GM18868 (cell line): ENCODE measurements at regions not wholly inside any gene's neighbourhood (a gene's known extent, or its start where the extent isn't known, plus 50 kb on each side); places are given as distances from the start of the nearest gene placed in this dataset.

Experiments
- ATAC-seq: cut with Tn5 transposase; IDR thresholded peaks from one replicate; pipeline ENCODE4 v1.9.1; 2021; ENCODE audit warnings: mild to moderate bottlenecking, moderate library complexity; ENCODE audit not compliant: unreplicated experiment

GRCh38 chr5:152271420-152271819 lies 133.7 kb downstream of the NMUR2 start:
- peak; percentile 66 for ATAC-seq

GRCh38 chr5:152270096-152270495 lies 135.0 kb downstream of the NMUR2 start:
- no peak for ATAC-seq

GRCh38 chr5:152269533-152269932 lies 135.5 kb downstream of the NMUR2 start:
- ATAC-seq, result no peak

GRCh38 chr5:152264645-152265254 lies 140.3 kb downstream of the NMUR2 start:
- ATAC-seq, result no peak

- ATAC-seq, result no peak
These were observed 142.4 kb downstream of the NMUR2 start for GRCh38 chr5:152262667-152263066.

DNA sequence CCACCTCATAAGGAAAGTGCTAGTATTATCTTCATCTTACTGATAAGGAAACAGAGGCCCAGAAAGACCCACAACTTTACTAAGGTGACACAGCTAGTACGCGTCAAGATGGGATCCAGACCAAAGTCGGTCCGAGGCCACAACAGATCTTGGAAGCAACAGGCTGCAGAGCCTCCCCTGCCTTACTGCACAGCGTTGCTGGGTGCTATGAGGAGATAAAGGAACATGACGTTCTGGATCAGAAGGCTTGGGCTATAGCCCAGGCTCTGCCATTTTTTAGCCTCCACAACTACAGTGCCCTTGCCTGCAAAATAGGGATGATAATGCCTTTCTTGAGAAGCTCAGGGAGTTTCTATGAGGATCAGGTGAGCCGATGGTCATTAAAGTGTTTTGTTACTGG lies 144.1 kb downstream of the NMUR2 start:
- no peak for ATAC-seq

- no peak for ATAC-seq
These were observed 145.4 kb downstream of the NMUR2 start for GRCh38 chr5:152259702-152260101.

DNA sequence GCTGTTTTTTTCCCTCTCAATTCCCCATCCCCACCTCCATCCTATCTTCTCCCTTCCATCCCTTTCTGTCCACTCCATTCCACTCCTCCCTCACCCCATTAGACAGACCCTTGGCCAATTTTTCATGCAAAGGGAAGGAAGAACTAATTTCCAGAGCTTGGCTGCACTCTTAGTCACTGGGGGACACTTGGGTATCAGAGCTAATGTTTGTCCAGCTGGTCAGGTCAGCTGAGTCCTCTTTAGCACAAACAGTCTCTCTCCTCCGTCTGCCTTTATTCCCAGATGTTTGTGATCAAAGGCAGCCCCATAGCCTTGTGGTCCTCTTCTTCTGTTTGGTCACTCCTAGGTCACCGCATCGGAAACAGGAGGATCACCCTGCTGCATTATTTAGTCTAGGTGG lies 148.5 kb downstream of the NMUR2 start:
- ATAC-seq, result no peak

- ATAC-seq, result no peak
These were observed 149.7 kb downstream of the NMUR2 start for GRCh38 chr5:152255411-152255810.

DNA sequence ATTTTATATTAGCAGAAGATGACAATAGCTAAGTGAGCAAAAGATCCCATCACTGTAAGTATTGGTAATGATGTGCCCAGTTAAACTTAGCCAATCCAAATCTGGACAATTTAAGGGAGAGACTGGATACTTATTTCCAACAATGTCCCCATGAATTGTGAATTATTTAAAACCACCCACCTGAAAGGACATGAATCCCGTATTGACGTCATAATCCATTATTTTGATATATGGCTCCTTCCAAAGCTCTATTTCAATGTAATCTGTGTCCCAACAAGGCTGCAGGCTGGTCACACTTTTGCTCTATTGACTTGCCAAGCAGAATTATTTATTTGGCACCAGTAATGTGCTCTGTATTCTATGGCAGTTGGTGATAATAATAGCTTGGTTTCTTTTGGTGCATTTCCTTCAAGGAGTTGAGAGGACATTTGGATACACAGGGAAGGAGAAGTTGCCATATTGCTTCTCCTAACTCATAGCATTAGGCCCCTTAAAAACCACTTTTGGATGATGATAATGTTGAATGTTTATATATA lies 157.2 kb downstream of the NMUR2 start:
- no peak for ATAC-seq

DNA sequence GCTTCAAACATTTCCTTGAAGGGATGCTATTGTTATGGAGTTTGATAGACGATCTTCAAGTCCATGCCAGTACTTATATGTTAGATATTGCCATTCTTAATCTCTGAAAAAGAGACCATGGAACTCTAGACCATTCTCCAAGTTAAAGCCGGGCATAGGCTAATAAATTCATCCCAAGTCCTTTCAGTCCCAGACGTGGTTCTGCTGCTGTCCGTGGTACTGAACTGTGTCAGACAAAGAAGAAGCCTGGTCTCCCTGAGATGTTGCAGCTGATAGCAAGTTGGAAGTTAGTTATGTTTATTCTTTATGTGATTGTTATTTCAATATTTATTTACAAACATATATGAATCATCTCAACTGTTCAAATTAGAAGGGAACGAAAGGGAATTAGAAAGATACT lies 158.7 kb downstream of the NMUR2 start:
- ATAC-seq, result no peak

GRCh38 chr5:152237531-152237930 lies 167.5 kb downstream of the NMUR2 start:
- no peak for ATAC-seq

DNA sequence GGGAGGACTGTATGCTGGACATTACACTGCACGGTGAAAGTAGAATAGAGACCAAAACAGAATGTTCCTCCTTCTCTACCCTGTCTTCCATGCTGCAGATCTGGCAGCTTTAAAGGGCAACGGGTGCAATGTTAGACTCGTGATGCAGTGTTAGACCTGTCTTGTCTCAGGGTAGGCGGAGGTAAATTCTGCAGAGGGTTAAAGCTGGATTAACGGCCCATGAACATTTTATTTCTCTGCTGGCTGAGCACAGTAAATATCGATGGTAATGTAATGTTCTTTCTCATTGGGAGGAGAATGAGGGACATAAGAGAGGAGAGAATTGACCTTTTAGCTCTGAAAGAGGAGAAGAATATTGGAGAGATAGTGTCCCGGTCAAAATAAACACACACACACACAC lies 178.9 kb downstream of the NMUR2 start:
- no peak for ATAC-seq

DNA sequence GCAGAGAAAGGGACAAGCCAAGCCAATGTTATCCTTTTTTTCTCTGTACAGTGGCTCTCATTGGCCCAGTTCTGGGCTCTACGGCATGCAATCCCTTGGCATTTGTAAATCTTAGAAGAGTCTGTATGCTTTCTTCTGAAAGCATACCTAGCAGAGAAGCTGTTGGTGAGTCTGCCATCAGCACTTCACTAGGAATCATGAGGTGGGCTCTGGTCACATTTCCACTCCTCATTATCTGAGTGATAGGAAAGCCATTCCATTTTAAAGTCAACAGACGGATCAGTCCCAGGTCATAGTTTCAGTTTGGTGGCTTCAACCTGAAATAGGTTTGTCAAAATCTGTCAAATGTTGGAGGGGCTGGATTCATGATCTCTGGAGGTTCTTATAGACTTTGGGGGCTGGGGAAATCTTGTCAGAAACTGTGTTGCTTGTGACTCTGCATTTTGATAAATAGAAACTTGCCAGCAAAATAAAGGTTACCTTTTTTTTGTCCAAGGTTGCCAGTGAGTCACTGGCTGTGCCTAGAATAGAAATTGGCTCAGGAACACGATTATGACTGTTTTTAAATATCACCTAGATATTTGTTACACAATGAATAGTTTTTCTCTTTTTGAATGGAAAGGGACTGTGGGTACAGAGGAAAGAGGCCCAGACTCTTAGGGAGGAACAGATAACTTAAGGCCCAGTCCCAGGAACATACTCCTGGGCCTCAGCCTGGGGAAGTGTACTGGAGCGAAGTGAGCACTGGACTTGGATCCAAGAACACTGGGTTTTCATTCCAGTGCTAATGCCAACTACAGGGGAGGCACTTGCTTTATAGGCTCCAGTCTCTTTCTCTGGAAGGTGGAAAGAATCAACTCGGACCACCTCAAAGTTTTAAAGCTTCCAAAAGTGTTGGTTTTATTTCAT lies 183.1 kb downstream of the NMUR2 start:
- no peak for ATAC-seq

GRCh38 chr5:152218694-152219093 lies 186.4 kb downstream of the NMUR2 start:
- no peak for ATAC-seq

DNA sequence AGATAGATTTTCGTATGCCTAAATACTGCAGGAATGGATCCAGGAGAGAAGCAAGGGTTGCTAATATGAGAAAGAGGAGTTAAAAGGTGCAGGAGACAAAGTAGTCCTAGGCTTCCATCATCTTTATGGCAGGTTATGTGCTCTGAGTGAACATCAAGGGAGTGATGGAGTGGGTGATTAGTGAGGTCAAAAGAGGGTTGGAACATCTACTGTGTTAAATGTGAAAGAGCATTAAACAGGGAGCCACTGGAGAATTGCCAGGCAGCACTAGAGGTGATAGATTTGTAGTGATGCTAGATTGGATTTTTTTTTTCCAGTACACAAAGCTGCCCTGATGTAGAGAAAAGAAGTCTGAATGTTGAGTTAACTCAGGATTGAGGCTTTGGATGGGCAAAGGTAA lies 199.3 kb downstream of the NMUR2 start:
- no peak for ATAC-seq

DNA sequence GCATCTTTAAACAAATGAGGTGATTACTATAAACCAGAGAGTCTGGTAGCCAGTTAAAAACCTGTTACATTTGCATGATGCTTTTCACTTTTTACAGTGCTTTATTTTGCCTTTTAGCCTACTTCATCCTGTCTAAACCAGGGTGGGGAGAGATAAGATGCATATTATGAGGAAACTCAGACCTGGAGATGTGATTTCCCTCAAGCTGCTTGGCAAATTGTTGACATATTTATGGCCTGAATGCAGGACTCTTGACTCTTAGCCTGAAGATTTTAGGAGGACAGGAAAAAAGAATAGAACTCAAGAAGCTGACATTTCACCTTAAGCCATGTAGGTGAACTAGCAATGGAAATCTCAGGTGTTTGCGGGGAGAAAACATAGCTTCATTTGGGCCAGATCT lies 202.8 kb downstream of the NMUR2 start:
- no peak for ATAC-seq

DNA sequence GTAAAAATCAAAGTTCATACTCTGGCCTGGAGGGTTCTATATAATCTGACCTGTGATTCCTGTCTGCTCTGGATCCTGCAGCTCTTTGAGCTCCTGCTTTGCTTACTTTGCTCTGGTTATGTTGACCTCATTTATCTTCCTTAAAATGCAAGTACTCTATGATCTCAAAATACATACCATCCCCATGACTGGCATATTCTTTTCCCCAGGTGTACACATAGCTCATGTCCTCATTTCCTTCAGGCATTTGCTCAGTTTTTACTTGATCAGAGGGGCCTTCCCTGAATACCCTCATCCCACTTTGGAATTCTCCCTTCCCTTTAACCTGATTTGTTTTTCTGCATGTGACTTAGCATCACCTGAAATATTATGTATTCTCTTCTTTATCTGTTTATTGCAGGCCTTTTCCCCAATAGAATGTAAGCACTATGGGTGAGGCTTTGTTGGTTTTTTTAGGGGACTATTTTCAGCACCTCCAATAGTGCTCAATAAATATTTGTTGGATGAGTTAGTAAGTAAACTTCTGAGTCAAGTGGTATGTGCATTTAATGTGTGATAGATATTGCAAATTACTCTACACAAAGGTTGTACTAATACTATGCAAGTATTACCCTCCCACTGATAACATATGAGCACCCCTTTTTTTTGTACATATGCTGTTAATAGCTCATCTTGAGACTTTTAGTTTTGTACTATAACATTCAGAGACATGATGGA lies 211.5 kb downstream of the NMUR2 start:
- no peak for ATAC-seq

GRCh38 chr5:152188251-152188650 lies 216.8 kb downstream of the NMUR2 start:
- ATAC-seq, result no peak

DNA sequence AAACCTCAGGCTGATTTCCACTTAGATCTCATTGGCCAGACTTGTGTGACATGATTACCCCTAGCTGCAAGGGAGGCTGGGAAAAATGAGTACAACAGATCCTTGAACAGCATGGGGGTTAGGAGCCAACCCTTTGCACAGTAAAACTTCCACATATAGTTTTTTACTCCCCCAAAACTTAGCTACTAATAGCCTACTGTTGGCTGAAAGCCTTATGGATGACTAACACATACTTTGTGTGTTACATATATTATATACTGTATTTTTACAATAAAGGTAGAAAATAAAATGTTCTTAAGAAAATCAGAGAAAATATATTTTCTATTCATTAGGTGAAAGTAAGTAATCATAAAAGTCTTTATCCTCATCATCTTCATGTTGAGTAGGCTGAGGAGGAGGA lies 217.4 kb downstream of the NMUR2 start:
- ATAC-seq, result no peak

GRCh38 chr5:152185547-152186245 lies 219.4 kb downstream of the NMUR2 start:
- ATAC-seq, result no peak
